WTC11 (cell line): ENCODE measurements at regions not wholly inside any gene's neighbourhood (a gene's known extent, or its start where the extent isn't known, plus 50 kb on each side); places are given as distances from the start of the nearest gene placed in this dataset.

Source experiments
- ATAC-seq: fragments of 200-7000 bp; cut with Tn5 transposase; 2 replicates; pipeline ENCODE4 v1.10.0; 2021; ENCODE audit warnings: mild to moderate bottlenecking, moderate library complexity
- CTCF ChIA-PET: fragments of 300-600 bp; sonication (Branson Sonifier 250); formaldehyde crosslinking; loops from one replicate; lab custom pipeline; 2021; ENCODE audit warnings: antibody characterized with exemption; lab: Charles Lee
- POLR2A ChIA-PET: fragments of 350-600 bp; sonication (Branson Sonifier 250); formaldehyde crosslinking; loops from one replicate; lab custom pipeline; 2021; ENCODE audit warnings: antibody characterized with exemption; lab: Charles Lee
- DNase-seq: peaks from one replicate; pipeline ENCODE4 v3.0.0; 2021; ENCODE audit warnings: low spot score
- H3K27ac Mint-ChIP-seq: 2 replicates; pipeline ENCODE4 v1.8.0; 2021; ENCODE audit warnings: mixed read lengths
- H3K27me3 Mint-ChIP-seq: 2 replicates; pipeline ENCODE4 v1.8.0; 2021; ENCODE audit warnings: low read depth, mild to moderate bottlenecking, moderate library complexity, mixed read lengths
- H3K36me3 Mint-ChIP-seq: 2 replicates; pipeline ENCODE4 v1.8.0; 2021; ENCODE audit warnings: mixed read lengths
- H3K4me1 Mint-ChIP-seq: 2 replicates; pipeline ENCODE4 v1.8.0; 2022; ENCODE audit warnings: mixed read lengths
- H3K4me3 Mint-ChIP-seq: 2 replicates; pipeline ENCODE4 v1.8.0; 2021; ENCODE audit warnings: mild to moderate bottlenecking, moderate library complexity, mixed read lengths
- H3K9me3 Mint-ChIP-seq: 2 replicates; pipeline ENCODE4 v1.8.0; 2021; ENCODE audit warnings: mixed read lengths
- AR ChIP-seq: fragments of 250-450 bp; sonication (Bioruptor Pico); IDR thresholded peaks from 2 replicates; pipeline ENCODE4 v1.9.0; 2021; ENCODE audit warnings: mild to moderate bottlenecking
- ARID4B ChIP-seq: sonication (generic); formaldehyde crosslinking; IDR thresholded peaks from 2 replicates; pipeline ENCODE4 v1.8.0; 2023; ENCODE audit warnings: missing genetic modification reagents, mild to moderate bottlenecking, borderline replicate concordance
- CREB1 ChIP-seq: sonication (generic); formaldehyde crosslinking; IDR thresholded peaks from 2 replicates; pipeline ENCODE4 v1.8.0; 2023; ENCODE audit warnings: mild to moderate bottlenecking, missing genetic modification reagents
- EMX1 ChIP-seq: fragments of 250-450 bp; sonication (Bioruptor Pico); IDR thresholded peaks from 2 replicates; pipeline ENCODE4 v1.8.0; 2021; ENCODE audit warnings: mild to moderate bottlenecking
- ESRRA ChIP-seq: sonication (generic); formaldehyde crosslinking; IDR thresholded peaks from 2 replicates; pipeline ENCODE4 v1.8.1; 2022; ENCODE audit warnings: mild to moderate bottlenecking, missing genetic modification reagents, borderline replicate concordance
- ETV6 ChIP-seq: sonication (generic); formaldehyde crosslinking; IDR thresholded peaks from 2 replicates; pipeline ENCODE4 v1.8.1; 2022; ENCODE audit warnings: mild to moderate bottlenecking, missing genetic modification reagents
- FOXJ3 ChIP-seq: sonication (generic); formaldehyde crosslinking; IDR thresholded peaks from 2 replicates; pipeline ENCODE4 v1.9.0; 2021; ENCODE audit warnings: missing genetic modification reagents, mild to moderate bottlenecking, borderline replicate concordance
- FOXP1 ChIP-seq: sonication (generic); formaldehyde crosslinking; IDR thresholded peaks from 2 replicates; pipeline ENCODE4 v1.8.0; 2022; ENCODE audit warnings: missing genetic modification reagents, mild to moderate bottlenecking, moderate library complexity, borderline replicate concordance
- GTF2I ChIP-seq: fragments of 250-450 bp; sonication (Bioruptor Pico); conservative IDR thresholded peaks from 2 replicates; pipeline ENCODE4 v1.4.0; 2021; ENCODE audit warnings: mild to moderate bottlenecking
- IRF1 ChIP-seq: sonication (generic); formaldehyde crosslinking; IDR thresholded peaks from 2 replicates; pipeline ENCODE4 v1.8.0; 2023; ENCODE audit warnings: missing genetic modification reagents
- JUN ChIP-seq: sonication (generic); formaldehyde crosslinking; IDR thresholded peaks from 2 replicates; pipeline ENCODE4 v1.8.0; 2023; ENCODE audit warnings: mild to moderate bottlenecking, missing genetic modification reagents
- MLX ChIP-seq: sonication (generic); formaldehyde crosslinking; IDR thresholded peaks from 2 replicates; pipeline ENCODE4 v1.8.1; 2023; ENCODE audit warnings: mild to moderate bottlenecking, missing genetic modification reagents, moderate library complexity
- NFATC4 ChIP-seq: fragments of 250-450 bp; sonication (Bioruptor Pico); IDR thresholded peaks from 2 replicates; pipeline ENCODE4 v1.9.0; 2021; ENCODE audit warnings: mild to moderate bottlenecking
- RELA ChIP-seq: sonication (generic); formaldehyde crosslinking; IDR thresholded peaks from 2 replicates; pipeline ENCODE4 v1.8.1; 2022; ENCODE audit warnings: missing genetic modification reagents, mild to moderate bottlenecking, borderline replicate concordance
- SMAD3 ChIP-seq: sonication (generic); formaldehyde crosslinking; IDR thresholded peaks from 2 replicates; pipeline ENCODE4 v1.8.0; 2022; ENCODE audit warnings: missing genetic modification reagents, mild to moderate bottlenecking, borderline replicate concordance
- SMAD4 ChIP-seq: sonication (generic); formaldehyde crosslinking; IDR thresholded peaks from 2 replicates; pipeline ENCODE4 v1.8.0; 2022; ENCODE audit warnings: mild to moderate bottlenecking, missing genetic modification reagents
- TCF7 ChIP-seq: sonication (generic); formaldehyde crosslinking; IDR thresholded peaks from 2 replicates; pipeline ENCODE4 v1.8.0; 2022; ENCODE audit warnings: mild to moderate bottlenecking, low read depth, missing genetic modification reagents, moderate library complexity
- TP53 ChIP-seq: sonication (generic); formaldehyde crosslinking; IDR thresholded peaks from 2 replicates; pipeline ENCODE4 v1.8.1; 2023; ENCODE audit warnings: mild to moderate bottlenecking, missing genetic modification reagents
- ZBTB21 ChIP-seq: sonication (generic); formaldehyde crosslinking; IDR thresholded peaks from 2 replicates; pipeline ENCODE4 v1.8.1; 2023; ENCODE audit warnings: mild to moderate bottlenecking, missing genetic modification reagents, borderline replicate concordance
- ZNF138 ChIP-seq: sonication (generic); formaldehyde crosslinking; conservative IDR thresholded peaks from 2 replicates; pipeline ENCODE4 v1.8.1; 2022; ENCODE audit warnings: mild to moderate bottlenecking, moderate library complexity, missing genetic modification reagents
- ZNF263 ChIP-seq: sonication (generic); formaldehyde crosslinking; IDR thresholded peaks from 2 replicates; pipeline ENCODE4 v1.8.1; 2022; ENCODE audit warnings: low read depth, mild to moderate bottlenecking, moderate library complexity, missing genetic modification reagents
- ZNF317 ChIP-seq: sonication (generic); formaldehyde crosslinking; IDR thresholded peaks from 2 replicates; pipeline ENCODE4 v1.8.1; 2023; ENCODE audit warnings: low read depth, mild to moderate bottlenecking, moderate library complexity, missing genetic modification reagents, borderline replicate concordance
- ZNF416 ChIP-seq: fragments of 250-450 bp; sonication (Bioruptor Pico); IDR thresholded peaks from 2 replicates; pipeline ENCODE4 v1.9.0; 2021; ENCODE audit warnings: mild to moderate bottlenecking, inconsistent platforms
- ZNF671 ChIP-seq: fragments of 250-450 bp; sonication (Bioruptor Pico); IDR thresholded peaks from 2 replicates; pipeline ENCODE4 v1.8.0; 2021; ENCODE audit warnings: mild to moderate bottlenecking

GRCh38 chrX:10095246-10095645 lies 61.5 kb upstream of the CLCN4 start:
- Mint-ChIP-seq H3K4me3 (no peak overlapping the region), H3K9me3 (no peaks in the 10 kb centered on the region), H3K36me3 (peaks cover 53% of the 10 kb centered on the region), H3K4me1 (peaks cover 2% of the 10 kb centered on the region; the same call in 1 of the 2 replicates), H3K27ac (0 out of 2 replicates have a peak overlapping the region, but pooled peaks have one; percentile 41), H3K27me3 (no peaks in the 10 kb centered on the region)
- TF ChIP-seq ZNF317 (CRISPR knock-in tag), result no peak
- no peak for TF ChIP-seq ETV6 (CRISPR knock-in tag)
- no peak for TF ChIP-seq GTF2I (CRISPR knock-in tag)
- TF ChIP-seq ZBTB21 (CRISPR knock-in tag), result no peak
- no peak for TF ChIP-seq FOXJ3 (CRISPR knock-in tag)
- TF ChIP-seq AR (CRISPR knock-in tag), result no peak
- no peak for TF ChIP-seq ZNF263 (CRISPR knock-in tag)
- TF ChIP-seq JUN (CRISPR knock-in tag), result no peak
- TF ChIP-seq SMAD4, result no peak
- TF ChIP-seq SMAD3 (CRISPR knock-in tag), result no peak
- TF ChIP-seq MLX (CRISPR knock-in tag), result no peak
- no peak for TF ChIP-seq RELA (CRISPR knock-in tag)
- TF ChIP-seq ESRRA (CRISPR knock-in tag), result no peak
- no peak for TF ChIP-seq ZNF138 (CRISPR knock-in tag)
- no peak for TF ChIP-seq TCF7 (CRISPR knock-in tag)
- TF ChIP-seq EMX1 (CRISPR knock-in tag), result no peak
- ATAC-seq, result no peak
- no peak for DNase-seq
- ChIA-PET POLR2A (no interaction called here), CTCF (interaction anchor here (1.1 kb wide), 1 partner anchor 18 kb away, joined by 3 read pairs; no protein-coding TSS in a partner anchor)

GRCh38 chrX:10095698-10096432 lies 60.9 kb upstream of the CLCN4 start:
- no peak for DNase-seq
- ATAC-seq, result no peak
- TF ChIP-seq ZNF671 (no peak), ZNF416 (CRISPR knock-in tag) (no peak), CREB1 (CRISPR knock-in tag) (no peak), NFATC4 (CRISPR knock-in tag) (no peak), FOXP1 (CRISPR knock-in tag) (no peak), IRF1 (CRISPR knock-in tag) (no peak), ARID4B (CRISPR knock-in tag) (no peak), TP53 (CRISPR knock-in tag) (no peak)
- Mint-ChIP-seq H3K4me3 (no peak overlapping the region), H3K9me3 (no peaks in the 10 kb centered on the region), H3K27me3 (no peaks in the 10 kb centered on the region), H3K4me1 (peaks cover 2% of the 10 kb centered on the region; the same call in 1 of the 2 replicates), H3K36me3 (peaks cover 54% of the 10 kb centered on the region), H3K27ac (no peak overlapping the region)
- ChIA-PET CTCF (interaction anchor here (0.7 to 1.1 kb wide), 2 partner anchors 18 to 56 kb away, joined by 3 read pairs; no protein-coding TSS in a partner anchor), POLR2A (no interaction called here)
